WTC11 (cell line): ENCODE measurements at regions not wholly inside any gene's neighbourhood (a gene's known extent, or its start where the extent isn't known, plus 50 kb on each side); places are given as distances from the start of the nearest gene placed in this dataset.

Experiments
- ATAC-seq: fragments of 200-7000 bp; cut with Tn5 transposase; 2 replicates; pipeline ENCODE4 v1.10.0; 2021; ENCODE audit warnings: mild to moderate bottlenecking, moderate library complexity
- CTCF ChIA-PET: fragments of 300-600 bp; sonication (Branson Sonifier 250); formaldehyde crosslinking; loops from one replicate; lab custom pipeline; 2021; ENCODE audit warnings: antibody characterized with exemption; lab: Charles Lee
- POLR2A ChIA-PET: fragments of 350-600 bp; sonication (Branson Sonifier 250); formaldehyde crosslinking; loops from one replicate; lab custom pipeline; 2021; ENCODE audit warnings: antibody characterized with exemption; lab: Charles Lee
- DNase-seq: peaks from one replicate; pipeline ENCODE4 v3.0.0; 2021; ENCODE audit warnings: low spot score
- H3K27ac Mint-ChIP-seq: 2 replicates; pipeline ENCODE4 v1.8.0; 2021; ENCODE audit warnings: mixed read lengths
- H3K27me3 Mint-ChIP-seq: 2 replicates; pipeline ENCODE4 v1.8.0; 2021; ENCODE audit warnings: low read depth, mild to moderate bottlenecking, moderate library complexity, mixed read lengths
- H3K36me3 Mint-ChIP-seq: 2 replicates; pipeline ENCODE4 v1.8.0; 2021; ENCODE audit warnings: mixed read lengths
- H3K4me1 Mint-ChIP-seq: 2 replicates; pipeline ENCODE4 v1.8.0; 2022; ENCODE audit warnings: mixed read lengths
- H3K4me3 Mint-ChIP-seq: 2 replicates; pipeline ENCODE4 v1.8.0; 2021; ENCODE audit warnings: mild to moderate bottlenecking, moderate library complexity, mixed read lengths
- H3K9me3 Mint-ChIP-seq: 2 replicates; pipeline ENCODE4 v1.8.0; 2021; ENCODE audit warnings: mixed read lengths
- AFF4 ChIP-seq: sonication (generic); formaldehyde crosslinking; IDR thresholded peaks from 2 replicates; pipeline ENCODE4 v1.8.1; 2023; ENCODE audit warnings: mild to moderate bottlenecking, missing genetic modification reagents, borderline replicate concordance
- ATF3 ChIP-seq: sonication (generic); formaldehyde crosslinking; conservative IDR thresholded peaks from 2 replicates; pipeline ENCODE4 v1.8.1; 2022; ENCODE audit warnings: mild to moderate bottlenecking, missing genetic modification reagents
- CTCF ChIP-seq: fragments of 200-600 bp; IDR thresholded peaks from 2 replicates; pipeline ENCODE4 v1.8.0; 2022; ENCODE audit warnings: antibody characterized with exemption
- FOXP1 ChIP-seq: sonication (generic); formaldehyde crosslinking; IDR thresholded peaks from 2 replicates; pipeline ENCODE4 v1.8.0; 2022; ENCODE audit warnings: missing genetic modification reagents, mild to moderate bottlenecking, moderate library complexity, borderline replicate concordance
- FOXP4 ChIP-seq: sonication (generic); formaldehyde crosslinking; IDR thresholded peaks from 2 replicates; pipeline ENCODE4 v1.8.0; 2022; ENCODE audit warnings: mild to moderate bottlenecking, missing genetic modification reagents
- HMGXB4 ChIP-seq: sonication (generic); formaldehyde crosslinking; IDR thresholded peaks from 2 replicates; pipeline ENCODE4 v1.8.1; 2023; ENCODE audit warnings: mild to moderate bottlenecking, moderate library complexity, missing genetic modification reagents
- IRF1 ChIP-seq: sonication (generic); formaldehyde crosslinking; IDR thresholded peaks from 2 replicates; pipeline ENCODE4 v1.8.0; 2023; ENCODE audit warnings: missing genetic modification reagents
- MXD4 ChIP-seq: fragments of 250-450 bp; sonication (Bioruptor Pico); IDR thresholded peaks from 2 replicates; pipeline ENCODE4 v1.8.0; 2021; ENCODE audit warnings: mild to moderate bottlenecking, moderate library complexity, borderline replicate concordance
- RORB ChIP-seq: fragments of 250-450 bp; sonication (Bioruptor Pico); IDR thresholded peaks from 2 replicates; pipeline ENCODE4 v1.9.0; 2021; ENCODE audit warnings: mild to moderate bottlenecking
- ZBTB21 ChIP-seq: sonication (generic); formaldehyde crosslinking; IDR thresholded peaks from 2 replicates; pipeline ENCODE4 v1.8.1; 2023; ENCODE audit warnings: mild to moderate bottlenecking, missing genetic modification reagents, borderline replicate concordance
- ZNF138 ChIP-seq: sonication (generic); formaldehyde crosslinking; conservative IDR thresholded peaks from 2 replicates; pipeline ENCODE4 v1.8.1; 2022; ENCODE audit warnings: mild to moderate bottlenecking, moderate library complexity, missing genetic modification reagents
- ZNF281 ChIP-seq: sonication (generic); formaldehyde crosslinking; IDR thresholded peaks from 2 replicates; pipeline ENCODE4 v1.8.0; 2023; ENCODE audit warnings: mild to moderate bottlenecking, missing genetic modification reagents
- ZNF425 ChIP-seq: fragments of 250-450 bp; sonication (Bioruptor Pico); conservative IDR thresholded peaks from 2 replicates; pipeline ENCODE4 v1.9.0; 2021; ENCODE audit warnings: mild to moderate bottlenecking
- ZNF532 ChIP-seq: fragments of 250-450 bp; sonication (Bioruptor Pico); IDR thresholded peaks from 2 replicates; pipeline ENCODE4 v1.9.0; 2021; ENCODE audit warnings: mild to moderate bottlenecking, borderline replicate concordance

- no peak for TF ChIP-seq AFF4 (CRISPR knock-in tag)
- TF ChIP-seq FOXP4: no peak
- no peak for TF ChIP-seq ZNF425
- TF ChIP-seq RORB (CRISPR knock-in tag): no peak
- no peak for TF ChIP-seq ZNF138
Measured at GRCh38 chrX:40485973-40486372, 94.8 kb upstream of the ATP6AP2 start (continued).

- ATAC-seq (no peak), DNase-seq (no peak)
- peaks cover 2% of the 10 kb centered on the region for H3K27me3 Mint-ChIP-seq
- no peaks in the 10 kb centered on the region for H3K36me3 Mint-ChIP-seq
- H3K4me3 Mint-ChIP-seq: no peak overlapping the region
- peak overlapping the region; percentile 78 for H3K27ac Mint-ChIP-seq
- H3K9me3 Mint-ChIP-seq: peaks cover 6% of the 10 kb centered on the region; the same call in 1 of the 2 replicates
- POLR2A ChIA-PET: no interaction called here
- CTCF ChIA-PET: no interaction called here
- peaks cover 22% of the 10 kb centered on the region for H3K4me1 Mint-ChIP-seq
- TF ChIP-seq ATF3 (CRISPR knock-in tag) (no peak), IRF1 (CRISPR knock-in tag) (no peak), FOXP1 (CRISPR knock-in tag) (no peak), ZBTB21 (CRISPR knock-in tag) (no peak), HMGXB4 (CRISPR knock-in tag) (no peak), MXD4 (no peak), ZNF281 (CRISPR knock-in tag) (no peak), CTCF (no peak), ZNF532 (CRISPR knock-in tag) (no peak)
Measured at GRCh38 chrX:40485102-40485826, 95.5 kb upstream of the ATP6AP2 start.
